Stimulated activated CD4-positive, alpha-beta T cell treated with anti-CD3 and anti-CD28 coated beads, Interleukin-4, amount 100 ng/mL, for 4 hours (primary cell): ENCODE measurements at regions not wholly inside any gene's neighbourhood (a gene's known extent, or its start where the extent isn't known, plus 50 kb on each side); places are given as distances from the start of the nearest gene placed in this dataset.
"Not testable (repeated sequence)": the region's sequence is repeated elsewhere in the genome, so short reads cannot be mapped to it uniquely, and the experiment has no call there.

Experiments
- DNase-seq, 2 experiments: peaks; one replicate each; pipeline ENCODE4 v3.0.0-alpha.2; 2020

DNA sequence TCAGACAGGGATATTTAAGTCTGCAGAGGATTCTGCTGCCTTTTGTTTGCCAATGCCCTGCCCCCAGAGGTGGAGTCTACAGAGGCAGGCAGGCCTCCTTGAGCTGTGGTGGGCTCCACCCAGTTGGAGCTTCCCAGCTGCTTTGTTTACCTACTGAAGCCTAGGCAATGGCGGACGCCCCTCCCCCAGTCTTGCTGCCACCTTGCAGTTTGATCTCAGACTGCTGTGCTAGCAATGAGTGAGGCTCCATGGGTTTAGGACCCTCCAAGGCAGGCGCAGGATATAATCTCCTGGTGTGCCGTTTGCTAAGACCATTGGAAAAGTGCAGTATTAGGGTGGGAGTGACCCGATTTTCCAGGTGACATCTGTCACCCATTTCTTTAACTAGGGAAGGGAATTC is 132.7 kb downstream of the UNC93B1 start:
- not testable (repeated sequence) for DNase-seq

DNA sequence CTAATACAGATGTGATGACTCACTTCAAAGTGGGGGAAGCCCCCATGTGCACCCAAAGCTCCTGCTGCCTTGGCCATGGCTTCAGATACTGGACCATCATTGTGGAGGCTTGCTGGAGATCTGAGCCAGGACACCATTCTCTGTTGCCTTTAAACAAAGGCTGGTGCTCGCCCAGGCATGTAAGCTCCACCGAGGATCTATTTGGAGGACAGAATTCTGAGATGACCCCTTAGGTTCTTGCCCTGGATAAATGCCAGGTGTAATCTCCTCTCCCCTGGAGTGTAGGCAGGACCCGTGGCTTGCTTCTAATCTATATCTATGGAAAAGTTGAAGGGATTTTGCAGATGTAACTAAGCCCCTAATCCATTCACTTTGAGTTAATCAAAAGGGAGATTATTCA is 141.0 kb downstream of the UNC93B1 start:
- not testable (repeated sequence) for DNase-seq

DNA sequence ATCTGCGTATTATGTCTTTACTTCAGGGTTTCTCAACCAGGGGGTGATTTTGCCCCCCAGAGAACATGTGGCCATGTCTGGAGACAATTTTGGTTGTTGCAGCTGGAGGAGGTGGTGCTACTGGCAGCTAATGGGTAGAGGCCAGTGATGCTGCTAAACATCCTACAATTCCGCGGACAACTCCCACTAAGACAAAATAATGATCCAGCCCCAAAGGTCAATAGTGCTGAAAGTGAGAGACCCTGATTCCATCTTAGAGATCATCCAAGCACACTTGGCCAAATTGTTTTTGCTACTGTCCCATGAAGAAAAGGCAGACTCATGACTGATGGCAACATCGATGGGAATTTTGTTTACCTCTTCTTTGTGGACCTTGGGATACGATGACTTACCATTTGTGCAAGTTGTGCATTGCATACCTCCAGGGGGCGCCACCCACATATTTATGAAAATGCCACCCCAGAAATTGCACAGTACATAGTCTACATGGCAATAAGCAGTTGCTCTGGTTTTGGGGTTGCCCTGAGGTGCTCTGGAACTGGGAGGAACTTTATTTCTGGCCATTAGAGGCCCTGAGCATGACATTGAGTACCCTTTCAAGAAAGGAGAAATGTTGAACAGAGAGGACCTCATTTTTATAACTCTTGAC is 144.3 kb downstream of the UNC93B1 start:
- peak; percentile 51 to 59 for DNase-seq

DNA sequence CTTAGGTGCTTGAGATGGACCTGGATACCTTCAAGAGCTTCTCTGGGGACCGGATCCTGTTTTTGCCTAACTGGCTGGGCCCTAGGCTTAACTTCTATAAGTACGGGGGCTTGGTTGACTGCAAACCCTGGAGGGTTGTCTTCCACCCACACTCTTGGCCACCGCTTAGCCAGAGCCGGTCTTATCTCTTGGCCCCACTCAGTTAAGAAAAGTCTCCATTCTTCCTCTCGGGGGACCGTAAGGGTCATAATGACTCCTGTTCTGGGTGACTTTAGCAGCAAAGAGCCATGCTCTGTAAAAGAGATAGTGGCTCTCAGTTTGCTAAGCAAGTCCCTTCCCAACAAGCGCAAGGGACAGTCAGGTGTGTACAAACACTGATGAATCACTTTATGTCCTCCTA is 153.2 kb downstream of the UNC93B1 start:
- not testable (repeated sequence) for DNase-seq

DNA sequence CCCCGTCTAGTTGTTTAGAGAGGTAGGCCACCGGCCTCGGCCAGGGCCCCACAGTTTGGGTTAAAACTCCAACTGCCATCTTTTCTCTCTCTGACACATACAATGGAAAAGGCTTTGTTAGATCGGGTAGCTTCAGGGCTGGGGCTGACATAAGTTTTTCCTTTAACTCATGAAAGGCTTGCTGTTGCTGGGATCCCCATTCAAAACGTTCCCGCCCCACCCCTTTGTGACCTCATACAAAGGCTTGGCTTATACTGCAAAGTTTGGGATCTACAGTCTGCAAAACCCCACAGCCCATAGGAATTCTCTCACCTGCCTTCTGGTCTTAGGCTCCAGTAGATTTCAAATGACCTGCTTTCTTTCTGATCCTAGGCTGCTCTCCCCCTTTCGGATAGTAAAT is 154.1 kb downstream of the UNC93B1 start:
- not testable (repeated sequence) for DNase-seq

DNA sequence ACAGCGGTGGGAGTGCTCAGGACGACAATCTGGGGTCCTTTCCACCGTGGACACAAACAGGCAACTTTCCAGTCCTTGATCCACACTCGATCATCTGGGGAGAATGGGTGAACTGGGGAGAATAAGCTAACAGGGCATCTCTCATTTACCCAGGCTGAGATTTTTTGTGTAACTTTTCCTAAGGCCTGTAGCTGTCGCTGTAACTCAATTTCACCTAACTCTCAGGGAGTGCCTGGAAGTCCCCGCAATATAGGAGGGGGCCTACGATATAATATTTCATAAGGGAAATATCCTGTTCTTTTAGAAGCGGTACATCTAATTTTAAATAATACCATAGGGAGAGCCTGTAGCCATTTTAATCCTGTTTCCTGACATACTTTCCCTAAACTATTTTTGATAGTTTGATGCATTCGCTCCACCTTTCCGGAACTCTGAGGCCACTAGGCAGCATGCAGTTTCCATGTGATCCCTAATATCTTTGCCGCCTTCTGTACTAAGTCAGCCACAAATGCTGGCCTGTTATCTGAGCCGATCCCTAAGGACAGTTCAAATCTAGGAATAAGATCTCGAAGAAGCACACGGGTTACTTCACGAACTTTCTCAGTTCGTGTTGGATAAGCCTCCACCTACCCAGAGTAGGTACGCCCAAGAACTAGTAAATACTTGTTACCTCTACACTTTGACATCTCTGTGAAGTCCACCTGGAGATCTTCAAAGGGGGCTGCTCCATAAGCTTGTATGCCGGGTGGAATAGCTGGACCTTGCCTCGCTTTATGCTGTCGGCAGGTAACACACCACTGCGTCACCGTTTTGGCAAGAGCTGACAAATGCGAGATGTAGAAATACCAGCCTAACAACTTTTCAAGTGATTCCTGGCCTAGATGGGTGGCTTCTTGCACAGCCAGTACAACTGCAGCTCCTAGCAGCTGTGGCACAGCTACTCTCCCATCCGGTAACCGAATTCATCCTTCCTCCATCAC is 155.7 kb downstream of the UNC93B1 start:
- not testable (repeated sequence) for DNase-seq

DNA sequence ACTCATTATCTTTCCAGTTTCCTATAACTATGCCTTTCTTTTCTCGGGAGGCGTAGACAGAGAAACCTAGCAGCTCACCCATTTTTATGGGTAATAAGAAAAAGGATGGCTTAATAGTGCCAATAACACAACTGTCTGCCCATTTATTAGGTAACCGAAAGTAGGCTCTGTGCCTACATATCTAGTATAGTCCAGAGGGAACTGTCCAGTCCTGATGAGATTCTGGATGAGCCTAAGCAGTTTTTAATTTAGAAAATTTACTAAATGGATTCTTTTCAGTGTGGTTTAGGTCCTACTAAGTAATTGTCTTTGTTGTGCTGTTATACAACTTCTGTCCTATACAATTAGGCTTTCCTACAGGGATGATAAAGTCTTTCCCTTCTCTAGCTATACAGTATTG is 157.6 kb downstream of the UNC93B1 start:
- not testable (repeated sequence) for DNase-seq

DNA sequence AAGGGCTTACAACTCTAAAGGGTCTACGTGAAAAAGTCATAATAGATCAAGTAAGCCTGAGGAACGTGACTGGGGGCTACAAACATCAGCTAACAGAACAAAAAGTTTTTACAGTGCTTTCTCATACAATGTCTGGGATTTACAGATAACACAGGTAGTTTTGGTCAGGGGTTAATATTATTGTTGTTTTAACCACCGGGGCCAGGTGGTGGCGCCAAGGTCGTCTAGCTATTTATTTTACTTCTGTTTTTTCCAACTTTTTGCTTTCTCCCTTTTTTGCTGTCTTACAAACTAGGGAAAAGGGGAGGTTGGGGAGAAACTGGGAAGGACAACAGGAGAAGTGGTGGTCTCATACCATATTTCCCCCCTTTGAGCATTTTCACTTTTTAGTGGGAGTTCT is 158.6 kb downstream of the UNC93B1 start:
- DNase-seq, result not testable (repeated sequence)

DNA sequence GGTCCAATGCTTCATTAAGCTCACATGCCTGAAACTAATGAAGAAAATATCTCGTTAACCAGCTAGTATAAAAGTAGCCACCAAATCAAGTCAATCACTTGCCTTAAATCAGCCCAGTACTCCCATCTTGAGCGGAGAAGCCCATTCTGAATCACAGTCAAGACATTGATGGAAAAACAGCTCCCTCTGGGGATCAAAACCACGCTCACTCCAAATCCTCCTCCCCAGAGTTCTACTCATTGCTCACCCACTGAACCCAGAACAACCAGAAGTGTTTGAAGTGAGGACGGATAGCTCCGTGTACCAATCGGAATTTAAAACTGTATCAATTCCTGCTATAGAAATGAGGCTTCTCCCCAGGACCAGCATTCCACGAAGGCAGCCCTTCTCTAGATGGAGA is 163.3 kb downstream of the UNC93B1 start:
- not testable (repeated sequence) for DNase-seq

DNA sequence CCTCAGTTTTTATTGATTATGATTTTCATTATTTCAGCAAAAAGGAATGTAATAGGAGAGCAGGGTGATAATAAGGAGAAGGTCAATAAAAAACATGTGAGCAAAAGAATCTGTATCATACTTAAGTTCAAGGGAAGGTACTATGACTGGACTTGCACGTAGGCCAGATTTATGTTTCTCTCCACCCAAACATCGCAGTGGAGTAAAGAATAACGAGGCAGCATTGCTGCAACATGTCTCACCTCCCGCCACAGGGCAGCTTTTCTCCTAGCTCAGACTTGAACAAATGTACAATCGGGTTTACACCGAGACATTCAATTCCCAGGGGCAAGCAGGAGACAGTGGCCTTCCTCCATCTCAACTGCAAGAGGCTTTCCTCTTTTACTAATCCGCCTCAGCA is 155.7 kb upstream of the ALDH3B2 start:
- not testable (repeated sequence) for DNase-seq

DNA sequence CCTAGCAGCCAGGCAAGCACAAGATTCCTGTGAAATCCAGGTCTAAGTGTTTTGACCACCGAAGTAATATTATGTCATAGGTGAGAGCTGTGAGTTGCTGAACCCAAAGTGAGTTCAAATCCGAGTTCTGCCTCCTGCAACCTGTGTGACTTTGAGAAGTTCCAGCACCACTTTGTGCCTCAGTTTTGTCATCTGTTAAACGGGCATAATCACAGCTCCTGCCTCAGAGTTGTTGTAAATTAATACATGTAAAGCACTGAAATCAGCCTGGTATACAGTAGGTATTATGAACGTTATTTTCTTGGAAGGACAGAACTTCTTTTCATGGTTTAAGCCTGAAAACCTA is 152.5 kb upstream of the ALDH3B2 start:
- DNase-seq, result not testable (repeated sequence)

DNA sequence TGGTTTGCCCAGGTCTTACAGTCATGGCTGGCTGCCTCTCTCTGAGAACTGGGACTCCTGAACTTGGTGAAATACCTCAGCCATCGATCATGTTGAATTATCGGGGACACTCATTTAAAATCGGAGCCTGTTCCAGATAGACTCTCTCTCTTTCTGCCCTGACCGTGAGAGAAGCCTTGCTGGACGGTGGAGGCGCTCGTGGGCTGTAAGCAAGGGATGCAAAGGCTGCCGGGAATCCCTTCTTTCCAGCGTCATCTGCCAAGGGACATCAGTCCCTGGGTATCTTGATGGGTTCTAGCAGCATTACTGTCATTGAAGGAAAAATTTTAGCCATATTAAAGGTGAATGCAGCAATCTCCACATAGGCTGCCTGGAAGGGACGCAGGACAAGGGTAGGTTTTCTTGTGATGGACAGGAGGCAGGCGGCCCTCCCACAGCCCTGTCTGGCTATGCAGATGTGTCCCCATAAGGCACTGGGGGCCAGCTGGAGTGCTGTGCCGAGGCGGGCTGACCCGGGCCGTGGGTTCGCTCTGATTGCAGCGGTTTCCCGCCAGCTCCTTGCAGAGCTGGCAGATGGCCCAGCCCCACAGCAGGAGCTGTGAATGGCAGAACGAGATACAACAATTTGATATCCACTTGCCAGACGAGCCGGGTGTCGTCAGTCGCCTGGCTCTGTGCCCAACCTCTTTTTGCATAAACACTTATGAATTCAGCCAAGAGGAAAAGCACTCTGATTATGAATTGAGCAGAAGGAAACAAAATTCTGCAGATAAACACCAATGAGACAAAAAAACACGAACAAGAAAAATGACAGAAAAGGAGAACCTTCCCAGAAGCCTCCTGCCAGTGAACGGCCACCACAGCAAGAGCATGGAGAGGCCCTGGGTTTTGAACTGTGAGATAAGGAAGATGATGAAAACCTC is 151.9 kb upstream of the ALDH3B2 start:
- not testable (repeated sequence) for DNase-seq

DNA sequence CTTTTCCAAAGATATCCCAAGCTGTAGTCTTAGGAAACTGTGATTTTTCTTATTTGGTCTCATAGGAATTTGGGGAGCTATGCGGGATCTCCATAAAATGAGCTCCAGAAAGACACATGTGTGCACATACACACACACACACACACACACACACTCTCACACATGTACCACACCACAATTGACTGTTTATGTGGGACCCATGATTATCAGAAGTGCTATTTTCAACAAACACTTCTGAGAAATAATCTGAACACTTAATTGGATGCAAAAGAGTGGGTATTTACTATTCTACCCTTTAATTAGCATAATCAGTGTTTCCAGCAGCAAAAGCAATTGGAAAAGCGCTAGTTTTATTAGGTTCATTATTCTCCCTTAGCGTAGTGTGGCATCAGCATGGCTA is 150.4 kb upstream of the ALDH3B2 start:
- DNase-seq, result not testable (repeated sequence)

DNA sequence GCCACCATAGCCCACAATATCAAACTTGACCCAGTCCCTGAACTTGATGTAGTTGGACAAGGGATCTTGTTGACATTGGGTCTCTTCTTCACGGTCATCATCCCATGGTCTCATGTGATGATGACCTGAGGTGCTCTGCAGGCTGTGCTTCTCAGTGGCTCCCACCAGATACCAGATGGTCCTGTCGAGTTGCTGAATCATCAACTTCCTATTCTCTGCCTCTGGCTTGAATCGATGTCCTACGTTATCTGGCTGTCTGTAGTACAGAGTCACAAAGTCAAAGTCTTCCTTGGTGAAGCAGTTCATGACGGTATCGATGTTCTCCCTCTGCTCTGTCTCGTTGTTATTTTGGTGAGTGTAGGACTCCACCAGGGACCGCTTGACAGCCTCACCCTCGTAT is 145.7 kb upstream of the ALDH3B2 start:
- DNase-seq, result no peak

DNA sequence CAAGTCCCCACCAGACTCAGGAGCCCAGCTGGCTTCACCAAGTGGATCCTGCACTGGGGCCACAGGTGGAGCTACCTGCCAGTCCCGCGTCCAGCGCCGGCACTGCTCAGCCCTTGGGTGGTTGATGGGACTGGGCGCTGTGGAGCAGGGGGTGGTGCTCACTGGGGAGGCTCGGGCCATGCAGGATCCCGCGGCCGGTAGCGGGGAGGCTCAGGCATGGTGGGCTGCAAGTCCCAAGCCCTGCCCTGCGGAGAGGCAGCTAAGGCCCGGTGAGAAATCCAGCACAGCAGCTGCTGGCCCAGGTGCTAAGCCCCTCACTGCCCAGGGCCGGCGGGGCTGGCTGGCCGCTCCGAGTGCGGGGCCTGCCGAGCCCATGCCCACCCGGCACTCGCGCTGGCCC is 143.1 kb upstream of the ALDH3B2 start:
- DNase-seq, result not testable (repeated sequence)

DNA sequence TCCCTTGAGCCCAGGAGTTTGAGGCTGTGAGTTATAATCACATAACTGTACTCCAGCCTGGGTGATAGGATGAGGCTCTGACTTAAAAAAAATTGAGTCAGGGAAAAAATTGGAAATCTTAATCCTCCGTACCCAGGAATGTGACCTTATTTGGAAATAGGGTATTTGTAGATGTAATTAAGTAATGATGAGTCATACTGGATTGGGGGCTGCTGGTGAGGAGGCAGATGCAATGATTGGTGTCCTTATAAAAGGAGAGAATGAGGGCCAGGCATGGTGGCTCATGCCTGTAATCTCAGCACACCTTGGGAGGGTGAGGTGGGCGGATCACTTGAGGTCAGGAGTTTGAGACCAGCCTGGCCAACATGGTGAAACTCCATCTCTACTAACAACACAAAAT is 134.9 kb upstream of the ALDH3B2 start:
- DNase-seq, result not testable (repeated sequence)

DNA sequence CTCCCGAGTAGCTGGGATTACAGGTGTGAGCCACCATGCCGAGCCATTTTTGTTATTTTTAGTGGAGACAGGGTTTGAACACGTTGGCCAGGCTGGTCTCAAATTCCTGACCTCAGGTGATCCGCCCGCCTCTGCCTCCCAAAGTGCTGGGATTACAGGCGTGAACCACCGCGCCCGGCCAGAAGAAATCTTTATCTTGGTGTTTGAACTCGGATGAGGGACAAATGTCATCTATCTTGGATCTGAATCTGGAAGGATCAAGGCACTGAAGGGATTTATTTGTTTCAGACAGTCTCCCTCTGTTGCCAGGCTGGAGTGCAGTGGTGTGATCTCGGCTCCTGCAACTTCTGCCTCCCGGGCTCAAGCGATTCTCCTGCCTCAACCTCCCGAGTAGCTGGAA is 133.5 kb upstream of the ALDH3B2 start:
- DNase-seq, result not testable (repeated sequence)

DNA sequence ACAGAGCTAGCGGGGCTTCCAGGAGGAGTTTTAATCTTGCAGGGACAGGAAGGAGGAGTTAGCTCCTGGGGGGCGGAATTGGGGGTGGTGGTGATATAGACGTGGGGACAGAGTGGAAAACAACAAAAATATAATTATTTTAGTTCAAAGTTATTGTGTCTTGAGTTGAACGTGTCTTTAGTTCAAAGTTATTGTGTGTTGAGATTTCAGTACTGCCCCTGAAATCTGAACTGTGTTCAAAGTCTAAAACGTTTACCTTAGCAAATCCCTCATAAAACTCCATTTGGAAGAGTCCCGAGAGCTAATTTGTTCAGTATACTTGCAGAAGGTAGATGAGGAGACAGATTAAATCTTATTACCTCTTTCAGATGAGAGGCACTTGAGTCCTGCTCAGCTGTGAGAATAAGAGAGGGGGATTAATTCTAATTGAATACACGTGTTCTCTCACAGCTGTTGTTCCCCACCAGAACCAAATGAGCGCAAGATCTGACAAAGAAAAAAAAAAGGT is 132.4 kb upstream of the ALDH3B2 start:
- not testable (repeated sequence) for DNase-seq

DNA sequence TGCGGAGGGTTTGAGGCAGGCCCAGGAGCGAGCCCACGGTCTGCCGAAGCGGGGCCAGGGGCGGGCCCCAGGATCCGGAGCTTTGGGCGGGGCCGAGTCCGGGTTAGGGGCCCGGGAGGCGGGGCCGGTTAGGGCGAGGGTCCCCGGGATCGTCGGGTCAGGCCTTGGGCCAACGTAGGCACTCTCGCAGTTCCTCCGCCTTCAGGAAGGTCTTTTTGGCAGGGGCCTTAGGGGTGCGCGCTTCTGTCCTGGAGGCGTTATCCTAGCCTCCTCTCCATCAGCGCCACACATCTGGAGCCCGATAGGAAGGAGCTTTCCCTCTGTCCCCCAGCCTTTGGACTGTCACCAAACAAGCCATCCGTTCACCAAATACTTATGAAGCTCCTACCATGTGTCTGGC is 131.8 kb upstream of the ALDH3B2 start:
- DNase-seq, result not testable (repeated sequence)

DNA sequence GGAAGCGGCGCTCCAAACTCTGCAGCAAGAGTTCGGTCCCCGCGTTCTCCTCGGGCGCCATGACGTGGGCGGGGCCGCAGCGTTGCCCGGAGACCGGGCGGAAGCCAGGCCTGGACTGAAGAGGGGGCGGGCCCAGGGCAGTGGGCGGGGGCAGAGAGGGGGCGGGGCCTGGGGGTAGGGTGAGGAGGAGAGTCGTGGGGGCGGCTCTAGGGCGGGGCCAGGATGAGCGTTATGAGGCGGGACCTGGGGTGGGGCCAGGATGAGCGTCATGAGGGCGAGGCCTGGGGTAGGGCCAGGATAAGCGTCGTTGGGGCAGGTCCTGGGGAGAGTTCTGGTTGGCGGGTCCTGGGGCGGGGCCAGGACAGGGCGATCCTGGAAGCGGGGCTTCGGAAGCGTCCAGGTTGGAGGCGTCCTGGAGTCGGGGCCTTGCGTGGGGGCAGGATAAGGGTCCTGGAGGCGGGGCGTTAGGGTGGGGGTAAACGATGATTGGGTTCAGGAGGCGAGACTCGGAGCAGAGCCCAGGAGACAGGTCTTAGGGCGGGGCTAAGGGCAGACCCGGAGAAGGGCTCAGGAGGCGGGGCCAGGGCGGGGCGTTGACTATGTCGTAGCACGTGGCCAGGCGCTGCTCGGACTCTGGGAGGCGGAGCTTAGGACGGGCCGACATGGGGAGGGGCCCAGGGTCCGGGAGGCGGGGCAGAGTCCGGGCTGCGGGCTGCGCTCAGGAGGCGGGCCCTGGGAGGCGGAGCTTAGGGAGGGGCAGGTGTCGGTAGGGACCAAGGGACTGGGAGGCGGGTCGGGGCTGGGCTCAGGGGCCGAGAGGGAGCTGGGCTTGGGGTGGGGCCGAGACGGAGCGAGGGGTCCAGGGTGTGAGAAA is 131.1 kb upstream of the ALDH3B2 start:
- DNase-seq, result peak; percentile 98 to 99

DNA sequence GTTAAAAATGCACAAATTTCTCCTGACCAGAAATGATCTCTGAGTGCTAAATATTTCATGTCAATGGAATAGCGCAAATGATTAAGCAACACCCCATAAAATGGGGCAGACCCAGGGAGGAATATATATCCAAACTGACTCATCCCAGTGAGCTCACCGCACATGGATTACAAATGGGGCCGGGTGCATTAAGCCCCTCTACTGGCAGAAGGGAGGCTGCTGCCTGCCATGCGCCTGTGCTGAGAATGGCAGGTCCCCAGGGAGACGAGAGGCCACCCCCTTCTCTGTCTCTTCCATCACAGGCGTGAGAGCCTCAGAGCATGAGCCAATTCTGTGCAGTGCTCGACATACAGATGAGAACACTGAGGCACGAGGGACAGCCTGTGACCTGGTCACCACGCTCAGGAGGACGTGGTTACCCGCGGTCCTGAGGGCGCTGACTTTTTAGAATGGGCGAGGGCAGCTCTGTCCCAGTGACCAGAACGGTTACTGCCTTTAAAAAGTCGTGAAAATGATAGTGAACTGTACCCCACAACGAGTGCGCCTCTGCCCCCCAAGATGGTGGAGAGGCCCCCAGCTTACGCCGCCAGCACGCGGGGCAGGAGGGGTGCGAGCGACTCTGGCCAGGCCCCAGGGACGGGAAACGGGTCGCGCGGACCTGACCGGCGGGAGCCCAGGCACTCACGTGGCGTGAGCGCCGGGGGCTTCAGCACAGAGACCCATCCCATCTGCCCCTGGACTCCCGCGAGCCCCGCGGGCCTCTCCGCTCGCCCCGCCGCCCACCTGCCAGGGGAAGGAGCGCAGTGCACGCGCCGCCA is 130.2 kb upstream of the ALDH3B2 start:
- DNase-seq, result peak; percentile 5 to 6
